Upper lobe of left lung (tissue), 6 donors: ENCODE measurements at regions not wholly inside any gene's neighbourhood (a gene's known extent, or its start where the extent isn't known, plus 50 kb on each side); places are given as distances from the start of the nearest gene placed in this dataset.
A peak's percentile ranks its signal among the peaks of the same experiment; 100 is the strongest.

Experiments used
- ATAC-seq, 2 donors: fragments of 200-7000 bp; cut with Tn5 transposase; one replicate each; pipeline ENCODE4 v1.9.1; 2022; ENCODE audit warnings: mild to moderate bottlenecking in 2 of 2, moderate library complexity in 2 of 2; ENCODE audit not compliant: low FRiP score in 2 of 2
- DNase-seq, 2 donors: peaks; one replicate each; pipeline ENCODE4 v3.0.0-alpha.2; 2019 to 2020
- H3K27ac ChIP-seq, 4 donors: fragments of 200-600 bp; sonication (generic); one replicate each; pipeline ENCODE4 v1.5.1; 2016 to 2019
- H3K27me3 ChIP-seq, 4 donors: fragments of 200-600 bp; sonication (generic); one replicate each; pipeline ENCODE4 v1.5.1; 2017 to 2019
- H3K36me3 ChIP-seq, 4 donors: fragments of 200-600 bp; sonication (generic); one replicate each; pipeline ENCODE4 v1.5.1; 2016 to 2019
- H3K4me1 ChIP-seq, 4 donors: fragments of 200-600 bp; sonication (generic); one replicate each; pipeline ENCODE4 v1.5.1; 2018 to 2019
- H3K4me3 ChIP-seq, 4 donors: fragments of 200-600 bp; sonication (generic); one replicate each; pipeline ENCODE4 v1.5.1; 2017 to 2019; ENCODE audit warnings: mild to moderate bottlenecking in 2 of 4, moderate library complexity in 1 of 4
- H3K9me3 ChIP-seq, 4 donors: fragments of 200-600 bp; sonication (generic); one replicate each; pipeline ENCODE4 v1.5.1; 2018 to 2019
- CTCF ChIP-seq, 6 experiments: fragments of 450-650 bp in 4 of 6; fragments of 200-600 bp in 2 of 6; sonication (generic) in 2 of 6; IDR thresholded peaks; one replicate each; pipeline ENCODE4 v1.5.1; 2016 to 2019; ENCODE audit warnings: antibody characterized with exemption in 6 of 6
- EP300 ChIP-seq, 4 donors: sonication (generic); formaldehyde crosslinking; IDR thresholded peaks; one replicate each; pipeline ENCODE4 v1.5.1; 2017; ENCODE audit warnings: antibody characterized with exemption in 4 of 4, control low read depth in 2 of 4
- POLR2A ChIP-seq, 4 donors: fragments of 450-650 bp; IDR thresholded peaks; one replicate each; pipeline ENCODE4 v1.5.1; 2016 to 2017; ENCODE audit warnings: antibody characterized with exemption in 4 of 4, mild to moderate bottlenecking in 2 of 4
- POLR2AphosphoS5 ChIP-seq, 2 donors: sonication (generic); formaldehyde crosslinking; IDR thresholded peaks; one replicate each; pipeline ENCODE4 v1.5.1; 2017; ENCODE audit warnings: antibody characterized with exemption in 2 of 2
- WGBS, 2 donors: methylation state at CpG; one replicate each; pipeline ENCODE4 v1.1.5; 2017 to 2018; 5-methylcytosine and 5-hydroxymethylcytosine counted together
- donor health status: DM: no; HTN: no; CAD: no; lungs with moderate emphysema.
- donor health status: DM: no; HTN: yes; CAD: no; lungs with severe emphysema.

GRCh38 chr1:110260194-110260593, 50.1 kb downstream of the KCNC4 start:
- no peaks in the 10 kb centered on the region for H3K36me3 ChIP-seq
- H3K27me3 ChIP-seq, result no peaks in the 10 kb centered on the region
- H3K9me3 ChIP-seq, result no peaks in the 10 kb centered on the region
- DNase-seq (no peak), ATAC-seq (no peak)
- H3K27ac ChIP-seq, result no peak overlapping the region
- TF ChIP-seq EP300 (IDR thresholded peaks at IDR 0.05) (no peak), POLR2A (IDR thresholded peaks at IDR 0.05) (no peak), CTCF (IDR thresholded peaks at IDR 0.05) (no peak), POLR2AphosphoS5 (IDR thresholded peaks at IDR 0.05) (no peak)
- peaks cover 0 to 9% (median 4%) of the 10 kb centered on the region in 4 donors for H3K4me1 ChIP-seq
- WGBS, 2 donors, result 75 to 78% methylated on average over 1 of the region's 1 CpG
- no peak overlapping the region for H3K4me3 ChIP-seq

- DNase-seq, result no peak
- WGBS, 2 donors, result 69 to 93% methylated on average over 3 of the region's 3 CpGs
- ATAC-seq, result no peak
- TF ChIP-seq POLR2AphosphoS5 (IDR thresholded peaks at IDR 0.05), result no peak
- no peak for TF ChIP-seq CTCF (IDR thresholded peaks at IDR 0.05)
- no peak for TF ChIP-seq POLR2A (IDR thresholded peaks at IDR 0.05)
- no peak for TF ChIP-seq EP300 (IDR thresholded peaks at IDR 0.05)
- Histone ChIP-seq H3K4me1 (peaks cover 0 to 12% (median 5%) of the 10 kb centered on the region in 4 donors), H3K36me3 (no peaks in the 10 kb centered on the region), H3K27ac (no peak overlapping the region), H3K9me3 (no peaks in the 10 kb centered on the region), H3K27me3 (no peaks in the 10 kb centered on the region), H3K4me3 (no peak overlapping the region)
These were observed 52.2 kb downstream of the KCNC4 start for GRCh38 chr1:110262296-110262695.

- H3K4me3 ChIP-seq, result no peak overlapping the region
- WGBS, 2 donors, result 62 to 65% methylated on average over 9 of the region's 9 CpGs
- no peaks in the 10 kb centered on the region for H3K9me3 ChIP-seq
- H3K27me3 ChIP-seq, result no peaks in the 10 kb centered on the region
- peak overlapping the region in 1 of 4 donors; percentile 17 for H3K27ac ChIP-seq
- no peak for ATAC-seq
- peaks cover 0 to 12% (median 5%) of the 10 kb centered on the region in 4 donors for H3K4me1 ChIP-seq
- TF ChIP-seq POLR2AphosphoS5 (IDR thresholded peaks at IDR 0.05), result peak in 1 of 2 donors; percentile 29
- TF ChIP-seq POLR2A (IDR thresholded peaks at IDR 0.05), result no peak
- DNase-seq, result no peak
- H3K36me3 ChIP-seq, result no peaks in the 10 kb centered on the region
These were observed 52.9 kb downstream of the KCNC4 start for GRCh38 chr1:110262846-110263631.

GRCh38 chr1:110264430-110264829, 54.3 kb downstream of the KCNC4 start:
- ATAC-seq (no peak), DNase-seq (no peak)
- H3K27ac ChIP-seq, result no peak overlapping the region
- WGBS, 2 donors, result 24 to 28% methylated on average over 4 of the region's 4 CpGs
- TF ChIP-seq POLR2AphosphoS5 (IDR thresholded peaks at IDR 0.05) (no peak), POLR2A (IDR thresholded peaks at IDR 0.05) (no peak), CTCF (IDR thresholded peaks at IDR 0.05) (no peak), EP300 (IDR thresholded peaks at IDR 0.05) (no peak)
- no peaks in the 10 kb centered on the region for H3K27me3 ChIP-seq
- no peaks in the 10 kb centered on the region for H3K9me3 ChIP-seq
- H3K4me3 ChIP-seq, result no peak overlapping the region
- peaks cover 0 to 12% (median 5%) of the 10 kb centered on the region in 4 donors for H3K4me1 ChIP-seq
- H3K36me3 ChIP-seq, result no peaks in the 10 kb centered on the region

- no peaks in the 10 kb centered on the region for H3K9me3 ChIP-seq
- no peak overlapping the region for H3K4me3 ChIP-seq
- 74 to 81% methylated on average over 2 of the region's 2 CpGs for WGBS, 2 donors
- H3K4me1 ChIP-seq, result peaks cover 0 to 12% (median 5%) of the 10 kb centered on the region in 4 donors
- TF ChIP-seq POLR2AphosphoS5 (IDR thresholded peaks at IDR 0.05) (no peak), EP300 (IDR thresholded peaks at IDR 0.05) (no peak), POLR2A (IDR thresholded peaks at IDR 0.05) (no peak), CTCF (IDR thresholded peaks at IDR 0.05) (no peak)
- H3K27ac ChIP-seq, result no peak overlapping the region
- no peaks in the 10 kb centered on the region for H3K36me3 ChIP-seq
- ATAC-seq (no peak), DNase-seq (no peak)
- no peaks in the 10 kb centered on the region for H3K27me3 ChIP-seq
These were observed 55.1 kb downstream of the KCNC4 start for GRCh38 chr1:110265186-110265585.
